Transverse colon (tissue), 4 donors: ENCODE measurements at regions not wholly inside any gene's neighbourhood (a gene's known extent, or its start where the extent isn't known, plus 50 kb on each side); places are given as distances from the start of the nearest gene placed in this dataset.

ENCODE experiments used
- DNase-seq: peaks from one replicate; pipeline ENCODE4 v3.0.0-alpha.2; 2019
- H3K27ac ChIP-seq, 4 donors: fragments of 200-600 bp; sonication (generic); 2 replicates each; pipeline ENCODE4 v1.5.1; 2016 to 2018; ENCODE audit warnings: inconsistent platforms in 4 of 4
- H3K27me3 ChIP-seq: fragments of 200-600 bp; sonication (generic); 2 replicates; pipeline ENCODE4 v1.5.1; 2017; ENCODE audit warnings: inconsistent platforms
- H3K36me3 ChIP-seq, 4 donors: fragments of 200-600 bp; sonication (generic); 2 replicates each; pipeline ENCODE4 v1.5.1; 2017 to 2019; ENCODE audit warnings: inconsistent platforms in 4 of 4
- H3K4me1 ChIP-seq, 4 donors: fragments of 200-600 bp; sonication (generic); 2 replicates each; pipeline ENCODE4 v1.5.1; 2017 to 2020; ENCODE audit warnings: inconsistent platforms in 4 of 4
- H3K4me3 ChIP-seq, 4 donors: fragments of 200-600 bp; sonication (generic); 1 replicate in 1 of 4; 2 replicates in 3 of 4; pipeline versions ENCODE4 v1.5.1 to v1.6.1; 2017 to 2019; ENCODE audit warnings: inconsistent platforms in 4 of 4
- H3K9me3 ChIP-seq, 2 donors: fragments of 200-600 bp; sonication (generic); 2 replicates each; pipeline ENCODE4 v1.5.1; 2017 to 2019; ENCODE audit warnings: inconsistent platforms in 2 of 2
- EP300 ChIP-seq: sonication (generic); formaldehyde crosslinking; IDR thresholded peaks from one replicate; pipeline ENCODE4 v1.6.1; 2017; ENCODE audit warnings: antibody characterized with exemption, low read depth
- POLR2A ChIP-seq: fragments of 450-650 bp; IDR thresholded peaks from one replicate; pipeline ENCODE4 v1.6.1; 2016; ENCODE audit warnings: antibody characterized with exemption, mild to moderate bottlenecking, moderate library complexity
- POLR2AphosphoS5 ChIP-seq, 3 donors: sonication (generic); formaldehyde crosslinking; IDR thresholded peaks; one replicate each; pipeline ENCODE4 v1.6.1; 2016; ENCODE audit warnings: antibody characterized with exemption in 3 of 3
- WGBS, 2 donors: methylation state at CpG; one replicate each; pipeline ENCODE4 v1.1.5; 2018; ENCODE audit warnings: low coverage in 1 of 2; 5-methylcytosine and 5-hydroxymethylcytosine counted together
- in situ Hi-C, 4 donors: fragments of 200-750 bp; cut with MboI; loops; one replicate each; pipeline versions ENCODE4 v1.15.0 to v1.15.1; 2017; ENCODE audit warnings: low sequenced_read_pairs in 3 of 4, low pct_ligation_motif_present in 1 of 4, low pct_unique_long_range_greater_than_20kb in 1 of 4
- intact Hi-C: fragments of 100-400 bp; cut with DNase I; formaldehyde crosslinking; loops from one replicate; pipeline ENCODE4 v1.15.1; 2023; ENCODE audit warnings: low total_unique reads
- TF ChIP-seq, protein P1 (sequence below), 5 experiments: fragments of 200-600 bp in 3 of 5; fragments of 450-650 bp in 2 of 5; sonication (generic) in 3 of 5; IDR thresholded peaks; 1 replicate in 2 of 5; 2 replicates in 3 of 5; pipeline ENCODE4 v1.5.1; 2016 to 2017; ENCODE audit warnings: antibody characterized with exemption in 5 of 5, inconsistent platforms in 3 of 5, mild to moderate bottlenecking in 2 of 5, moderate library complexity in 1 of 5

DNA sequence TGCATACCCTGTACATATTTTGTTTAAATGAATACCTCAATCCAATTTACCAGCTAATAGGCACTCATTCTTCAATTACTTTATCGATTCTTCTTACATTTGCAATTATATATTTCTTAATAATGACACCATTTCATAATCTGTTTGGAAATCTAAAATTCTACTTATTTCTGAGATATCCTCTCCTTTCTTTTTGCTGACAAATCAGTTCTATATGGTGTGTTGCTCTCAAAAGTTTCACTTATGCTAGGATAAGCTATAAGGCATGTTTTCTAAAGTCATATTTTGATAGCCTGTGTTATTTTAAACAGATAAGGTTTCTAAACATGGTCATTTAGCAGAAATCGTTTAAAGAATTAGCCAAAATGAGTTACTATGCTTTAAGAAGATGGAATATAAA is 140.6 kb upstream of the GJE1 start:
- intact Hi-C loops (no loop called here), in situ Hi-C loops (no loop called here)
- Histone ChIP-seq H3K4me1 (no peaks in the 10 kb centered on the region), H3K27me3 (no peaks in the 10 kb centered on the region), H3K36me3 (no peaks in the 10 kb centered on the region), H3K4me3 (no peak overlapping the region), H3K9me3 (no peaks in the 10 kb centered on the region), H3K27ac (no peak overlapping the region)
- WGBS, 2 donors: 75 to 76% methylated on average over 2 of the region's 2 CpGs
- TF ChIP-seq, protein P1, sequence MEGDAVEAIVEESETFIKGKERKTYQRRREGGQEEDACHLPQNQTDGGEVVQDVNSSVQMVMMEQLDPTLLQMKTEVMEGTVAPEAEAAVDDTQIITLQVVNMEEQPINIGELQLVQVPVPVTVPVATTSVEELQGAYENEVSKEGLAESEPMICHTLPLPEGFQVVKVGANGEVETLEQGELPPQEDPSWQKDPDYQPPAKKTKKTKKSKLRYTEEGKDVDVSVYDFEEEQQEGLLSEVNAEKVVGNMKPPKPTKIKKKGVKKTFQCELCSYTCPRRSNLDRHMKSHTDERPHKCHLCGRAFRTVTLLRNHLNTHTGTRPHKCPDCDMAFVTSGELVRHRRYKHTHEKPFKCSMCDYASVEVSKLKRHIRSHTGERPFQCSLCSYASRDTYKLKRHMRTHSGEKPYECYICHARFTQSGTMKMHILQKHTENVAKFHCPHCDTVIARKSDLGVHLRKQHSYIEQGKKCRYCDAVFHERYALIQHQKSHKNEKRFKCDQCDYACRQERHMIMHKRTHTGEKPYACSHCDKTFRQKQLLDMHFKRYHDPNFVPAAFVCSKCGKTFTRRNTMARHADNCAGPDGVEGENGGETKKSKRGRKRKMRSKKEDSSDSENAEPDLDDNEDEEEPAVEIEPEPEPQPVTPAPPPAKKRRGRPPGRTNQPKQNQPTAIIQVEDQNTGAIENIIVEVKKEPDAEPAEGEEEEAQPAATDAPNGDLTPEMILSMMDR (IDR thresholded peaks at IDR 0.05): no peak
- TF ChIP-seq POLR2AphosphoS5 (IDR thresholded peaks at IDR 0.05): no peak
- no peak for TF ChIP-seq EP300
- no peak for TF ChIP-seq POLR2A
- no peak for DNase-seq

DNA sequence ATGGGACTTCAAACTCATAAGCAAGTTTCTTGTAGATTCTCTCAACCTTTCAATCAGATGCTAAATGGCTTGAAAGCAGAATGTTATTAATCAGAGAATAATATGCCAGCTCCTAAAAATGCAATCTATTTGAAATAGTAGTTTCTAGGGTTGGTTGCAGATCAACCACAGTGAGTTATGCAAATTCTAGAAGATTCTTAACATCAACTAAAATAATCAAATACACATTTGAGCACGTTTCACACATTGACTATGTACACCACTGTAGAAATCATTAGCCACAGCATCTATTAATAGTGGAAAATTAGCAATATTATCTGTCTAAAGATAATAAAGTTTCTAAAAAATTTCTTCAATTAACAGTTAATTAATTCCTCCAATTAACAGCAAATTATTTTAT is 141.9 kb upstream of the GJE1 start:
- TF ChIP-seq, protein P1 (IDR thresholded peaks at IDR 0.05): no peak
- TF ChIP-seq EP300: no peak
- no peak for TF ChIP-seq POLR2AphosphoS5 (IDR thresholded peaks at IDR 0.05)
- TF ChIP-seq POLR2A: no peak

DNA sequence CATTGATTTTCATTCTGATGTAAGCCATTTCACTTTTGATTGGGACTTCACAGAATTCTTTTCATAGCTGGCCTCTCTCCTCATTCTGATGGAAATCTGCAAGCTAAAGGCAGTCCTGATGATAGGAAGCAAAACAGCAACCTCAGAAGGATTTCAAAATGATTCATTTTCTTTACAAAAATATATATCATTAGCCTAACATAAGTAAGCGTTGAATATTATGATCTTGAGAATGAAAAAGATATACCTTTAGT is 143.1 kb upstream of the GJE1 start:
- TF ChIP-seq POLR2AphosphoS5 (IDR thresholded peaks at IDR 0.05) (no peak), EP300 (no peak), POLR2A (no peak)
- TF ChIP-seq, protein P1 (IDR thresholded peaks at IDR 0.05): no peak
- Histone ChIP-seq H3K36me3 (no peaks in the 10 kb centered on the region), H3K4me1 (no peaks in the 10 kb centered on the region), H3K4me3 (no peak overlapping the region), H3K27me3 (no peaks in the 10 kb centered on the region), H3K27ac (no peak overlapping the region), H3K9me3 (no peaks in the 10 kb centered on the region)
- intact Hi-C loops (no loop called here), in situ Hi-C loops (no loop called here)
- no peak for DNase-seq
- 0 to 69% methylated on average over 1 of the region's 1 CpG for WGBS, 2 donors

More for the DNA sequence above, 141.9 kb upstream of the GJE1 start:
- intact Hi-C loops: no loop called here
- Histone ChIP-seq H3K4me3 (no peak overlapping the region), H3K27ac (no peak overlapping the region), H3K9me3 (no peaks in the 10 kb centered on the region), H3K27me3 (no peaks in the 10 kb centered on the region), H3K4me1 (no peaks in the 10 kb centered on the region), H3K36me3 (no peaks in the 10 kb centered on the region)
- no peak for DNase-seq
- in situ Hi-C loops: no loop called here
- WGBS, 2 donors: 20 to 33% methylated on average over 1 of the region's 1 CpG

DNA sequence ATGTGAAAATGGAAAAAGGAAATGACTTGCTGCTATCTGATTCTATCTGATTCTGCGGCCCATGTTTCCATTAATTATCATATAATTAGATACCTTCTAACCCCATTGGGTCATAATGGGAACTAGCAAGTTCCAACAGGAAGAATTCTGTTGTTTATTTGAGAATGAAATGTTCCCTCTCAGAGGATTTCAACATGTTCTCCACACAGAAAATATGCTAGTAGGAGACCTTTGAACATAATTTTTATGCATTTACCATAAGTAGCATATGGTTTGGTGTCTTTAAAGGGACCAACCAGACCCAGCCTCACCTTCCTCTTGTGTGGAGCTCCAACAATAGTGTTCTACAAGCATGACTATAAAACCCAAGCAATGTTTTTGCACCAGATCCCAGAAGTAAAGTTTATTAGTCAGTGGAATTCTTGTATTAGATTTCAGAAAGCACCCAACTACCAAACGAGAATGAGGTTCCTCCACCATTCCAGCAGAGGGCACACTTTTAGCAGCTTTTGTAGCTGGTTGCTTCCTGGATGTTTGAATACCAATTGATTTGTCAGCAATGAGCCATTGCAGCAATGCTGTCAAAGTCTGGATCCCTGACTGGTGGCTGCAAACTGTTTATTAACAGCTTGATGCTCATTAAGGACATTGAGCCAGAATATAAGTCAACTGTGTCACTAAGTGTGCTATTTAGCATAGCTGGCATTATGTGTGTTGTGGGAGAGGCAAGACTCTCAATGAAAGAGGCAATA is 143.6 kb upstream of the GJE1 start:
- WGBS, 2 donors: 38 to 47% methylated on average over 2 of the region's 2 CpGs
- Histone ChIP-seq H3K27me3 (no peaks in the 10 kb centered on the region), H3K27ac (no peak overlapping the region), H3K4me1 (no peaks in the 10 kb centered on the region), H3K9me3 (no peaks in the 10 kb centered on the region), H3K4me3 (no peak overlapping the region), H3K36me3 (no peaks in the 10 kb centered on the region)
- TF ChIP-seq, protein P1 (IDR thresholded peaks at IDR 0.05): peak in 3 of 5 experiments; percentile 28 to 45 (median 37)
- no peak for TF ChIP-seq POLR2AphosphoS5 (IDR thresholded peaks at IDR 0.05)
- intact Hi-C loops: no loop called here
- no peak for DNase-seq
- in situ Hi-C loops: no loop called here
